IMR-90 (cell line): ENCODE measurements at regions not wholly inside any gene's neighbourhood (a gene's known extent, or its start where the extent isn't known, plus 50 kb on each side); places are given as distances from the start of the nearest gene placed in this dataset.

Source experiments
- ATAC-seq: fragments of 200-7000 bp; cut with Tn5 transposase; 2 replicates; pipeline ENCODE4 v1.9.1; 2020; ENCODE audit warnings: low read depth, mild to moderate bottlenecking, moderate library complexity
- BruUV-seq: library from RNA; stranded (reverse); fragments of 400-500 nt; replicated peaks from 2 replicates; lab custom pipeline; 2021; lab: Mats Ljungman, UMichigan
- CTCF ChIA-PET: fragments of 300-600 bp; formaldehyde crosslinking; extraction: SDS; loops from one replicate; lab custom pipeline; 2021; ENCODE audit warnings: antibody characterized with exemption; lab: Yijun Ruan, JAX
- POLR2A ChIA-PET: fragments of 300-600 bp; sonication (Branson Sonifier 250); formaldehyde crosslinking; loops from one replicate; lab custom pipeline; 2022; ENCODE audit warnings: antibody characterized with exemption; ENCODE audit not compliant: unreplicated experiment; lab: Charles Lee
- DNase-seq: peaks from one replicate; pipeline ENCODE4 v3.0.0; 2013
- H2AFZ ChIP-seq: replicated peaks from 2 replicates; pipeline ENCODE3; 2013; ENCODE audit warnings: low read length, mild to moderate bottlenecking; ENCODE audit not compliant: poor library complexity
- H2AK5ac ChIP-seq: 2 replicates; pipeline ENCODE4 v1.6.1; 2013; ENCODE audit warnings: low read depth, low read length, inconsistent platforms
- H2AK9ac ChIP-seq: replicated peaks from 2 replicates; pipeline ENCODE3; 2013; ENCODE audit warnings: mild to moderate bottlenecking, low read depth, low read length, moderate library complexity; ENCODE audit not compliant: poor library complexity
- H2BK120ac ChIP-seq: 2 replicates; pipeline ENCODE4 v1.6.1; 2013; ENCODE audit warnings: low read depth, low read length, inconsistent platforms
- H2BK15ac ChIP-seq: 3 replicates; pipeline ENCODE4 v1.6.1; 2013; ENCODE audit warnings: low read depth, low read length, inconsistent platforms
- H2BK20ac ChIP-seq: 2 replicates; pipeline ENCODE4 v1.6.1; 2013; ENCODE audit warnings: low read depth, mild to moderate bottlenecking, inconsistent platforms, low read length, moderate library complexity
- H2BK5ac ChIP-seq: 2 replicates; pipeline ENCODE4 v1.6.1; 2013; ENCODE audit warnings: mild to moderate bottlenecking, low read depth, low read length, inconsistent platforms; ENCODE audit not compliant: poor library complexity, severe bottlenecking
- H3K14ac ChIP-seq: replicated peaks from 2 replicates; pipeline ENCODE4 v1.6.1; 2013; ENCODE audit warnings: low read depth, low read length, inconsistent platforms
- H3K18ac ChIP-seq: 2 replicates; pipeline ENCODE4 v1.6.1; 2013; ENCODE audit warnings: low read depth, low read length, control low read depth
- H3K23ac ChIP-seq: 2 replicates; pipeline ENCODE4 v1.6.1; 2013; ENCODE audit warnings: low read depth, low read length, inconsistent platforms
- H3K27ac ChIP-seq: 2 replicates; pipeline ENCODE4 v1.5.1; 2013; ENCODE audit warnings: mild to moderate bottlenecking, control low read depth, low read length; ENCODE audit not compliant: insufficient read depth
- H3K27me3 ChIP-seq: 2 replicates; pipeline ENCODE4 v1.6.1; 2013; ENCODE audit warnings: low read length; ENCODE audit not compliant: control insufficient read depth, insufficient read depth
- H3K36me3 ChIP-seq: 2 replicates; pipeline ENCODE4 v1.6.1; 2013; ENCODE audit warnings: low read length, mixed read lengths; ENCODE audit not compliant: control insufficient read depth, insufficient read depth
- H3K4ac ChIP-seq: 2 replicates; pipeline ENCODE4 v1.6.1; 2013; ENCODE audit warnings: low read depth, low read length, inconsistent platforms
- H3K4me1 ChIP-seq: 2 replicates; pipeline ENCODE4 v1.6.1; 2013; ENCODE audit warnings: low read length, mixed read lengths; ENCODE audit not compliant: control insufficient read depth, insufficient read depth
- H3K4me2 ChIP-seq: 2 replicates; pipeline ENCODE4 v1.6.1; 2013; ENCODE audit warnings: low read depth, mild to moderate bottlenecking, control low read depth, low read length, moderate library complexity
- H3K4me3 ChIP-seq: 2 replicates; pipeline ENCODE4 v1.5.1; 2013; ENCODE audit warnings: low read depth, mild to moderate bottlenecking, control low read depth, low read length, moderate library complexity; ENCODE audit not compliant: insufficient read depth
- H3K56ac ChIP-seq: 2 replicates; pipeline ENCODE4 v1.6.1; 2013; ENCODE audit warnings: low read length, inconsistent platforms; ENCODE audit not compliant: insufficient read depth; ENCODE audit errors: extremely low read depth
- H3K79me1 ChIP-seq, 2 experiments: 2 replicates each; pipeline ENCODE4 v1.6.1; 2013; ENCODE audit warnings: low read length in 2 of 2, inconsistent platforms in 1 of 2, low read depth in 1 of 2
- H3K9ac ChIP-seq: 2 replicates; pipeline ENCODE4 v1.6.1; 2013; ENCODE audit warnings: low read depth, low read length, control low read depth
- H3K9me1 ChIP-seq: 2 replicates; pipeline ENCODE4 v1.6.1; 2013; ENCODE audit warnings: low read length, inconsistent platforms; ENCODE audit not compliant: insufficient read depth
- H3K9me3 ChIP-seq: 2 replicates; pipeline ENCODE4 v1.6.1; 2013; ENCODE audit warnings: low read length; ENCODE audit not compliant: control insufficient read depth, insufficient read depth
- H4K20me1 ChIP-seq: 2 replicates; pipeline ENCODE4 v1.6.1; 2013; ENCODE audit warnings: low read length, inconsistent platforms; ENCODE audit not compliant: insufficient read depth
- H4K5ac ChIP-seq: 2 replicates; pipeline ENCODE4 v1.6.1; 2013; ENCODE audit warnings: mild to moderate bottlenecking, low read depth, low read length, control low read depth
- H4K8ac ChIP-seq, 2 experiments: 2 replicates each; pipeline ENCODE4 v1.6.1; 2013; ENCODE audit warnings: low read depth in 2 of 2, low read length in 2 of 2, control low read depth in 1 of 2, inconsistent platforms in 1 of 2
- H4K91ac ChIP-seq: 2 replicates; pipeline ENCODE4 v1.6.1; 2013; ENCODE audit warnings: low read depth, low read length, inconsistent platforms; ENCODE audit not compliant: insufficient read depth
- CEBPB ChIP-seq: IDR thresholded peaks from 2 replicates; pipeline ENCODE4 v1.6.1; 2012; ENCODE audit warnings: low read depth, low read length, improper control_type of control experiment
- CHD1 ChIP-seq: IDR thresholded peaks from 2 replicates; pipeline ENCODE4 v1.6.1; 2012; ENCODE audit warnings: low read depth, low read length, improper control_type of control experiment
- MAFK ChIP-seq: IDR thresholded peaks from 2 replicates; pipeline ENCODE4 v1.6.1; 2012; ENCODE audit warnings: low read depth, low read length, improper control_type of control experiment
- NFE2L2 ChIP-seq: fragments of 150-350 bp; IDR thresholded peaks from 2 replicates; pipeline ENCODE4 v1.6.1; 2016; ENCODE audit warnings: low read depth, mild to moderate bottlenecking, low read length
- POLR2A ChIP-seq: IDR thresholded peaks from 2 replicates; pipeline ENCODE4 v1.6.1; 2012; ENCODE audit warnings: mild to moderate bottlenecking, low read depth, low read length
- RCOR1 ChIP-seq: IDR thresholded peaks from 2 replicates; pipeline ENCODE4 v1.6.1; 2012; ENCODE audit warnings: mild to moderate bottlenecking, low read length, improper control_type of control experiment; ENCODE audit not compliant: insufficient replicate concordance
- RFX5 ChIP-seq: IDR thresholded peaks from 2 replicates; pipeline ENCODE4 v1.8.0; 2012; ENCODE audit warnings: low read depth, mild to moderate bottlenecking, low read length, moderate library complexity
- SMC3 ChIP-seq: fragments of 150-350 bp; IDR thresholded peaks from 2 replicates; pipeline ENCODE4 v1.6.1; 2016; ENCODE audit warnings: low read depth, mild to moderate bottlenecking, antibody characterized with exemption, low read length, moderate library complexity
- WGBS, 2 experiments: methylation state at CpG; one replicate each; pipeline versions ENCODE4 v1.1.5 to v1.1.7; 2013; ENCODE audit warnings: missing lambda C conversion rate in 2 of 2; ENCODE audit not compliant: insufficient read length in 1 of 2; ENCODE audit errors: extremely low coverage in 2 of 2; 5-methylcytosine and 5-hydroxymethylcytosine counted together
- dilution Hi-C: fragments of 300-500 bp; cut with HindIII; formaldehyde crosslinking; loops from one replicate; pipeline ENCODE4 v1.14.3; 2018; ENCODE audit warnings: low sequenced_read_pairs; ENCODE audit not compliant: unreplicated experiment
- in situ Hi-C: fragments of 300-500 bp; cut with MboI; formaldehyde crosslinking; loops from 3 replicates; pipeline ENCODE4 v1.14.3; 2019; ENCODE audit warnings: low sequenced_read_pairs, inconsistent platforms, mixed read lengths
- intact Hi-C: fragments of 100-400 bp; cut with micrococcal nuclease; formaldehyde crosslinking; loops from 2 replicates; pipeline ENCODE4 v1.10.0; 2022
- TF ChIP-seq, protein P1 (sequence below): fragments of 150-350 bp; IDR thresholded peaks from 2 replicates; pipeline ENCODE4 v1.6.1; 2016; ENCODE audit warnings: low read depth, mild to moderate bottlenecking, low read length, moderate library complexity, borderline replicate concordance
- TF ChIP-seq, protein P2 (sequence below): conservative IDR thresholded peaks from 2 replicates; pipeline ENCODE4 v1.5.1; 2012; ENCODE audit warnings: mild to moderate bottlenecking, low read depth, low read length, improper control_type of control experiment

DNA sequence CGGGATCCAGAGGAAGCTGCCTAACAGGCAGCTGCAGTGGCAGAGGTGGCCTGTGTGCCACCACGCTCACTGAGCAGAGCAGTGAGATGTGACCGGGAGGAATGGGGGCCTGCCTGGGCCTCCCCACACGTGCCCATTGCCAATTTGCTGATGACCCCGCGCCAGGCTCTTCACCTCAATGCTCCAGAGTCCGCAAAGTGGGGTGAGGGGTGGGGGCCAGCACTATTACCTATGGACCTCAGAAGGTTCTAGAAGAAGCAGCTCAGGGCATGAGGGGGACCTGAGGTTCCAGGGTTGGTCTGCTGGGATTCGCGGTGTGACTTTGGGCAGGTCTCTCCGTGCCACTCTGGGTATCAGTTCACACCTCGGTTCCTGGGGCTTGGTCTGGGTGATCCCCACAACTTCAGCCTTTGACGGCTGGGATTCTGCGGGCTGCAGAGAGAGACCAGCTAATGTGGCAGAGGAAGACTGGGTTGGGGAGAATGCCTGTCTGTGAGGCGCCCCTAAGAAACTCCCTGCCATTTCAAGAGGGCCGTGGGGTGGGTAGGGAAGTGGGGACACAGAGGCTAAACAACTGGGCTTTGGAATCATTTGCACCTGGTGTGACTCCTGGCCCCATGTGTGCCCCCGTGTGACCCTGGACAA lies 231.0 kb upstream of the MVB12B start:
- Histone ChIP-seq H3K9ac (no peak overlapping the region), H3K4me1 (no peaks in the 10 kb centered on the region), H3K79me1 (no peaks in the 10 kb centered on the region), H2AK9ac (no peak overlapping the region), H2AK5ac (no peak overlapping the region), H3K4ac (no peak overlapping the region), H3K18ac (no peak overlapping the region), H3K36me3 (no peaks in the 10 kb centered on the region), H3K27me3 (peaks cover 9% of the 10 kb centered on the region; the same call in 1 of the 2 replicates), H3K9me1 (no peaks in the 10 kb centered on the region), H2BK120ac (no peak overlapping the region), H4K20me1 (no peaks in the 10 kb centered on the region), H3K4me2 (no peak overlapping the region), H4K91ac (no peak overlapping the region), H3K9me3 (0 out of 2 replicates have a peak, but pooled peaks cover 2% of the 10 kb centered on the region), H3K14ac (no peak overlapping the region), H3K56ac (no peak overlapping the region), H2AFZ (no peak overlapping the region), H4K5ac (no peak overlapping the region), H2BK5ac (no peak overlapping the region), H2BK15ac (no peak overlapping the region), H3K4me3 (no peak overlapping the region), H3K27ac (no peak overlapping the region), H3K23ac (no peak overlapping the region), H4K8ac (no peak overlapping the region), H2BK20ac (no peak overlapping the region)
- ChIA-PET CTCF (no interaction called here), POLR2A (no interaction called here)
- no peak for TF ChIP-seq CEBPB
- TF ChIP-seq CHD1: no peak
- TF ChIP-seq RFX5: no peak
- TF ChIP-seq, protein P1, sequence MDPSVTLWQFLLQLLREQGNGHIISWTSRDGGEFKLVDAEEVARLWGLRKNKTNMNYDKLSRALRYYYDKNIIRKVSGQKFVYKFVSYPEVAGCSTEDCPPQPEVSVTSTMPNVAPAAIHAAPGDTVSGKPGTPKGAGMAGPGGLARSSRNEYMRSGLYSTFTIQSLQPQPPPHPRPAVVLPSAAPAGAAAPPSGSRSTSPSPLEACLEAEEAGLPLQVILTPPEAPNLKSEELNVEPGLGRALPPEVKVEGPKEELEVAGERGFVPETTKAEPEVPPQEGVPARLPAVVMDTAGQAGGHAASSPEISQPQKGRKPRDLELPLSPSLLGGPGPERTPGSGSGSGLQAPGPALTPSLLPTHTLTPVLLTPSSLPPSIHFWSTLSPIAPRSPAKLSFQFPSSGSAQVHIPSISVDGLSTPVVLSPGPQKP: no peak
- no peak for TF ChIP-seq MAFK
- no peak for TF ChIP-seq POLR2A
- TF ChIP-seq, protein P2, sequence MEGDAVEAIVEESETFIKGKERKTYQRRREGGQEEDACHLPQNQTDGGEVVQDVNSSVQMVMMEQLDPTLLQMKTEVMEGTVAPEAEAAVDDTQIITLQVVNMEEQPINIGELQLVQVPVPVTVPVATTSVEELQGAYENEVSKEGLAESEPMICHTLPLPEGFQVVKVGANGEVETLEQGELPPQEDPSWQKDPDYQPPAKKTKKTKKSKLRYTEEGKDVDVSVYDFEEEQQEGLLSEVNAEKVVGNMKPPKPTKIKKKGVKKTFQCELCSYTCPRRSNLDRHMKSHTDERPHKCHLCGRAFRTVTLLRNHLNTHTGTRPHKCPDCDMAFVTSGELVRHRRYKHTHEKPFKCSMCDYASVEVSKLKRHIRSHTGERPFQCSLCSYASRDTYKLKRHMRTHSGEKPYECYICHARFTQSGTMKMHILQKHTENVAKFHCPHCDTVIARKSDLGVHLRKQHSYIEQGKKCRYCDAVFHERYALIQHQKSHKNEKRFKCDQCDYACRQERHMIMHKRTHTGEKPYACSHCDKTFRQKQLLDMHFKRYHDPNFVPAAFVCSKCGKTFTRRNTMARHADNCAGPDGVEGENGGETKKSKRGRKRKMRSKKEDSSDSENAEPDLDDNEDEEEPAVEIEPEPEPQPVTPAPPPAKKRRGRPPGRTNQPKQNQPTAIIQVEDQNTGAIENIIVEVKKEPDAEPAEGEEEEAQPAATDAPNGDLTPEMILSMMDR: no peak
- no peak for TF ChIP-seq NFE2L2
- no peak for TF ChIP-seq SMC3
- no peak for TF ChIP-seq RCOR1
- dilution Hi-C loops: no loop called here
- in situ Hi-C loops: no loop called here
- DNase-seq (no peak), ATAC-seq (no peak)
- WGBS, 2 experiments: 71% methylated on average over 6 of the region's 16 CpGs; no CpG with 5 or more reads in 1 of the 2 experiments
- intact Hi-C loops: no loop called here
- no TSS peak for BruUV-seq
